ENCODE measurements at regions not wholly inside any gene's neighbourhood (a gene's known extent, or its start where the extent isn't known, plus 50 kb on each side); places are given as distances from the start of the nearest gene placed in this dataset.

DNA sequence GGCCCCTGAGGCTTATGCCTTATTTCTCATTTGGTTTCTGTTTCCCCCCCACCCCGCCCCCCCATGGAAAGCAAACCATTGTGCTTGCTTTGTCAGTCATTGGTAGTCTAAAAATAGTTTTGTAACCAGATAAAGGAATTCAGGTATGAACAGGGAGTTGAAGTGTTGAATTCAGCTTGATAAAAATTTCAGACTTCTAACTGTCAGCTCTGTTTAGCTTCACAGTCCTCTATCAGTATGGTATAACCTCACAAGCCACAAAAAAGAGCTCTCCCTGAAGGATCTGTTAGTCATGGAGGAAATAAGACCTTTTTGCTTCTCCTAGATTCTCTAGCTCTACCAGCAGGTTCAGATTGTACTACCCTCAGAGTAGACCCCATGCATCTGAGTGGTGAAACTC lies 378.1 kb downstream of the TMEM38B start:
- TF ChIP-seq GABPA (IDR thresholded peaks at IDR 0.05 in 1 of 2, conservative IDR thresholded peaks at IDR 0.05 in 1 of 2) (no peak), HNF4G (IDR thresholded peaks at IDR 0.05) (no peak), NR2F2 (IDR thresholded peaks at IDR 0.05) (no peak), HNF4A (conservative IDR thresholded peaks at IDR 0.05) (no peak), RAD21 (IDR thresholded peaks at IDR 0.05) (no peak), YY1 (IDR thresholded peaks at IDR 0.05) (no peak)
- TF ChIP-seq, protein P1, sequence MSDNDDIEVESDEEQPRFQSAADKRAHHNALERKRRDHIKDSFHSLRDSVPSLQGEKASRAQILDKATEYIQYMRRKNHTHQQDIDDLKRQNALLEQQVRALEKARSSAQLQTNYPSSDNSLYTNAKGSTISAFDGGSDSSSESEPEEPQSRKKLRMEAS (IDR thresholded peaks at IDR 0.05) = no peak
- TF ChIP-seq, protein P2, sequence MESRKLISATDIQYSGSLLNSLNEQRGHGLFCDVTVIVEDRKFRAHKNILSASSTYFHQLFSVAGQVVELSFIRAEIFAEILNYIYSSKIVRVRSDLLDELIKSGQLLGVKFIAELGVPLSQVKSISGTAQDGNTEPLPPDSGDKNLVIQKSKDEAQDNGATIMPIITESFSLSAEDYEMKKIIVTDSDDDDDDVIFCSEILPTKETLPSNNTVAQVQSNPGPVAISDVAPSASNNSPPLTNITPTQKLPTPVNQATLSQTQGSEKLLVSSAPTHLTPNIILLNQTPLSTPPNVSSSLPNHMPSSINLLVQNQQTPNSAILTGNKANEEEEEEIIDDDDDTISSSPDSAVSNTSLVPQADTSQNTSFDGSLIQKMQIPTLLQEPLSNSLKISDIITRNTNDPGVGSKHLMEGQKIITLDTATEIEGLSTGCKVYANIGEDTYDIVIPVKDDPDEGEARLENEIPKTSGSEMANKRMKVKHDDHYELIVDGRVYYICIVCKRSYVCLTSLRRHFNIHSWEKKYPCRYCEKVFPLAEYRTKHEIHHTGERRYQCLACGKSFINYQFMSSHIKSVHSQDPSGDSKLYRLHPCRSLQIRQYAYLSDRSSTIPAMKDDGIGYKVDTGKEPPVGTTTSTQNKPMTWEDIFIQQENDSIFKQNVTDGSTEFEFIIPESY (IDR thresholded peaks at IDR 0.05) = no peak
- WGBS = 85% methylated on average over 1 of the region's 1 CpG

DNA sequence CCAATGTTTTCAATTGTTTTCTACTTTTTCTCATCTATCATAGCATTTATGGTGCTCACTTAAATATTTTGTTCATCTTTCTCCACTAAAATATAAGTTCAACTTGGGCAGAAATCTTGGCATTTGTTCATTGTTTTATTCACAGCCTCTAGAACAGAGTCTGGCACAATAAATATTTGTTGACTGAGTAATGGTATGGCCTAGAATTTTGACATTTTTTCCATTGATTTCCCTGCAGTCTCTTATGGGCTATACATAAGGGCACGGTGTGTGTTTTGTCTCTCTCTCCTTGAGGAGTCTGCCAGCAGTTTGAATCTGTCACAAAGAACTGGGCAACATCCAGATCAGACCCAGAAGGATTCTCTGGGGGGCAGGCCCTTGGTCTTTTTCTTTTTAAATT lies 379.7 kb downstream of the TMEM38B start:
- TF ChIP-seq FOXA1 (IDR thresholded peaks at IDR 0.05) (no peak), TAF1 (conservative IDR thresholded peaks at IDR 0.05) (no peak), GABPA (IDR thresholded peaks at IDR 0.05 in 1 of 2, conservative IDR thresholded peaks at IDR 0.05 in 1 of 2) (no peak), YY1 (IDR thresholded peaks at IDR 0.05) (no peak), HNF4G (IDR thresholded peaks at IDR 0.05) (no peak), JUND (IDR thresholded peaks at IDR 0.05) (no peak), EGR1 (IDR thresholded peaks at IDR 0.05; ENCODE audit: low read depth in 2 of 2) (no peak), RXRA (IDR thresholded peaks at IDR 0.05) (no peak), SP1 (IDR thresholded peaks at IDR 0.05) (no peak), NR2F2 (IDR thresholded peaks at IDR 0.05) (no peak), FOXA2 (IDR thresholded peaks at IDR 0.05) (no peak)
- TF ChIP-seq, protein P3, sequence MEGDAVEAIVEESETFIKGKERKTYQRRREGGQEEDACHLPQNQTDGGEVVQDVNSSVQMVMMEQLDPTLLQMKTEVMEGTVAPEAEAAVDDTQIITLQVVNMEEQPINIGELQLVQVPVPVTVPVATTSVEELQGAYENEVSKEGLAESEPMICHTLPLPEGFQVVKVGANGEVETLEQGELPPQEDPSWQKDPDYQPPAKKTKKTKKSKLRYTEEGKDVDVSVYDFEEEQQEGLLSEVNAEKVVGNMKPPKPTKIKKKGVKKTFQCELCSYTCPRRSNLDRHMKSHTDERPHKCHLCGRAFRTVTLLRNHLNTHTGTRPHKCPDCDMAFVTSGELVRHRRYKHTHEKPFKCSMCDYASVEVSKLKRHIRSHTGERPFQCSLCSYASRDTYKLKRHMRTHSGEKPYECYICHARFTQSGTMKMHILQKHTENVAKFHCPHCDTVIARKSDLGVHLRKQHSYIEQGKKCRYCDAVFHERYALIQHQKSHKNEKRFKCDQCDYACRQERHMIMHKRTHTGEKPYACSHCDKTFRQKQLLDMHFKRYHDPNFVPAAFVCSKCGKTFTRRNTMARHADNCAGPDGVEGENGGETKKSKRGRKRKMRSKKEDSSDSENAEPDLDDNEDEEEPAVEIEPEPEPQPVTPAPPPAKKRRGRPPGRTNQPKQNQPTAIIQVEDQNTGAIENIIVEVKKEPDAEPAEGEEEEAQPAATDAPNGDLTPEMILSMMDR (IDR thresholded peaks at IDR 0.05; ENCODE audit: low read depth, low read length, missing input control) = no peak
- TF ChIP-seq, protein P4, sequence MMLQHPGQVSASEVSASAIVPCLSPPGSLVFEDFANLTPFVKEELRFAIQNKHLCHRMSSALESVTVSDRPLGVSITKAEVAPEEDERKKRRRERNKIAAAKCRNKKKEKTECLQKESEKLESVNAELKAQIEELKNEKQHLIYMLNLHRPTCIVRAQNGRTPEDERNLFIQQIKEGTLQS (IDR thresholded peaks at IDR 0.05) = no peak
- TF ChIP-seq, protein P2 (IDR thresholded peaks at IDR 0.05) = no peak
- TF ChIP-seq, protein P5, sequence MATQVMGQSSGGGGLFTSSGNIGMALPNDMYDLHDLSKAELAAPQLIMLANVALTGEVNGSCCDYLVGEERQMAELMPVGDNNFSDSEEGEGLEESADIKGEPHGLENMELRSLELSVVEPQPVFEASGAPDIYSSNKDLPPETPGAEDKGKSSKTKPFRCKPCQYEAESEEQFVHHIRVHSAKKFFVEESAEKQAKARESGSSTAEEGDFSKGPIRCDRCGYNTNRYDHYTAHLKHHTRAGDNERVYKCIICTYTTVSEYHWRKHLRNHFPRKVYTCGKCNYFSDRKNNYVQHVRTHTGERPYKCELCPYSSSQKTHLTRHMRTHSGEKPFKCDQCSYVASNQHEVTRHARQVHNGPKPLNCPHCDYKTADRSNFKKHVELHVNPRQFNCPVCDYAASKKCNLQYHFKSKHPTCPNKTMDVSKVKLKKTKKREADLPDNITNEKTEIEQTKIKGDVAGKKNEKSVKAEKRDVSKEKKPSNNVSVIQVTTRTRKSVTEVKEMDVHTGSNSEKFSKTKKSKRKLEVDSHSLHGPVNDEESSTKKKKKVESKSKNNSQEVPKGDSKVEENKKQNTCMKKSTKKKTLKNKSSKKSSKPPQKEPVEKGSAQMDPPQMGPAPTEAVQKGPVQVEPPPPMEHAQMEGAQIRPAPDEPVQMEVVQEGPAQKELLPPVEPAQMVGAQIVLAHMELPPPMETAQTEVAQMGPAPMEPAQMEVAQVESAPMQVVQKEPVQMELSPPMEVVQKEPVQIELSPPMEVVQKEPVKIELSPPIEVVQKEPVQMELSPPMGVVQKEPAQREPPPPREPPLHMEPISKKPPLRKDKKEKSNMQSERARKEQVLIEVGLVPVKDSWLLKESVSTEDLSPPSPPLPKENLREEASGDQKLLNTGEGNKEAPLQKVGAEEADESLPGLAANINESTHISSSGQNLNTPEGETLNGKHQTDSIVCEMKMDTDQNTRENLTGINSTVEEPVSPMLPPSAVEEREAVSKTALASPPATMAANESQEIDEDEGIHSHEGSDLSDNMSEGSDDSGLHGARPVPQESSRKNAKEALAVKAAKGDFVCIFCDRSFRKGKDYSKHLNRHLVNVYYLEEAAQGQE (IDR thresholded peaks at IDR 0.05) = no peak
- no peak overlapping the region for H3K9ac ChIP-seq (ENCODE audit: low read depth in 1 of 2, low read length in 2 of 2)
- 93% methylated on average over 1 of the region's 1 CpG for WGBS
- no peaks in the 10 kb centered on the region for H3K9me3 ChIP-seq (ENCODE audit: control insufficient read depth in 4 of 4, low read length in 3 of 4)
- no peak for DNase-seq (ENCODE audit: low spot score)
- H3K36me3 ChIP-seq (ENCODE audit: control insufficient read depth in 4 of 4, insufficient read depth in 3 of 4, low read depth in 1 of 4, low read length in 3 of 4) = no peaks in the 10 kb centered on the region
- H3K27ac ChIP-seq (ENCODE audit: low read depth in 1 of 2, low read length in 2 of 2) = no peak overlapping the region
- H3K4me3 ChIP-seq (ENCODE audit: low read depth in 1 of 3, low read length in 3 of 3) = no peak overlapping the region
- no peaks in the 10 kb centered on the region for H3K27me3 ChIP-seq (ENCODE audit: control insufficient read depth in 4 of 4, insufficient read depth in 4 of 4, low read length in 3 of 4)
- H3K4me1 ChIP-seq (ENCODE audit: control insufficient read depth in 4 of 4, insufficient read depth in 4 of 4, low read length in 3 of 4) = peaks cover 4 to 18% (median 11%) of the 10 kb centered on the region in 4 donors

More for the DNA sequence above, 378.1 kb downstream of the TMEM38B start:
- Histone ChIP-seq H3K27me3 (ENCODE audit: control insufficient read depth in 4 of 4, insufficient read depth in 4 of 4, low read length in 3 of 4) (no peaks in the 10 kb centered on the region), H3K4me3 (ENCODE audit: low read depth in 1 of 3, low read length in 3 of 3) (no peak overlapping the region), H3K4me1 (ENCODE audit: control insufficient read depth in 4 of 4, insufficient read depth in 4 of 4, low read length in 3 of 4) (peaks cover 1 to 10% (median 6%) of the 10 kb centered on the region in 4 donors), H3K36me3 (ENCODE audit: control insufficient read depth in 4 of 4, insufficient read depth in 3 of 4, low read depth in 1 of 4, low read length in 3 of 4) (no peaks in the 10 kb centered on the region), H3K9me3 (ENCODE audit: control insufficient read depth in 4 of 4, low read length in 3 of 4) (no peaks in the 10 kb centered on the region), H3K9ac (ENCODE audit: low read depth in 1 of 2, low read length in 2 of 2) (no peak overlapping the region), H3K27ac (ENCODE audit: low read depth in 1 of 2, low read length in 2 of 2) (no peak overlapping the region)
- no peak for DNase-seq (ENCODE audit: low spot score)

All from liver (tissue), 8 donors.